ENCODE measurements at regions not wholly inside any gene's neighbourhood (a gene's known extent, or its start where the extent isn't known, plus 50 kb on each side); places are given as distances from the start of the nearest gene placed in this dataset.

DNA sequence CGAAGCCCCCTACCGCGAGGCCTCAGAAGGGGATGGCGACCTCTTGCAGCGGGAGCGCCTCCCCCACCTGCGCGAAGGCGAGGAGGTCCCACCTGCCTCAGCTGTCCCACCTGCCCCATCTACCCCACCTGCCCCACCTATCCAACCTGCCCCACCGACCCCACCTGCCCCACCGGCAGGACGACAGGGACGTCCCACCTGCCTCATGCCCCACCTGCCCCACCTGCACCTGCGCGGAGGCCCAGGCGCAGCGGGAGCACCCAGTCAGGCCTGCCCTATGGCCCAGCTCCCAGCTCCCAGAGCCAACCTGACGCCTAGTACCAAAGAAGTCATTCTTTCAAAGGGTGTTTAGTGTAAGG lies 489.1 kb upstream of the SMIM21 start:
- Histone ChIP-seq H3K36me3 (ENCODE audit: control insufficient read depth in 3 of 3, insufficient read depth in 3 of 3, low read length in 3 of 3) (no peaks in the 10 kb centered on the region), H3K27me3 (ENCODE audit: control insufficient read depth in 3 of 3, insufficient read depth in 3 of 3, low read length in 3 of 3) (peaks cover 4 to 8% (median 4%) of the 10 kb centered on the region in 3 donors), H3K4me3 (ENCODE audit: low read length in 3 of 3) (peak overlapping the region in 1 of 3 donors; percentile 54), H3K9ac (ENCODE audit: low read depth in 1 of 3, low read length in 3 of 3) (no peak overlapping the region), H3K9me3 (ENCODE audit: control insufficient read depth in 3 of 3, low read length in 3 of 3) (no peaks in the 10 kb centered on the region), H3K4me1 (ENCODE audit: control insufficient read depth in 3 of 3, insufficient read depth in 3 of 3, low read length in 3 of 3) (peaks cover 0 to 2% (median 0%) of the 10 kb centered on the region in 3 donors), H3K27ac (ENCODE audit: low read depth, low read length) (no peak overlapping the region)

DNA sequence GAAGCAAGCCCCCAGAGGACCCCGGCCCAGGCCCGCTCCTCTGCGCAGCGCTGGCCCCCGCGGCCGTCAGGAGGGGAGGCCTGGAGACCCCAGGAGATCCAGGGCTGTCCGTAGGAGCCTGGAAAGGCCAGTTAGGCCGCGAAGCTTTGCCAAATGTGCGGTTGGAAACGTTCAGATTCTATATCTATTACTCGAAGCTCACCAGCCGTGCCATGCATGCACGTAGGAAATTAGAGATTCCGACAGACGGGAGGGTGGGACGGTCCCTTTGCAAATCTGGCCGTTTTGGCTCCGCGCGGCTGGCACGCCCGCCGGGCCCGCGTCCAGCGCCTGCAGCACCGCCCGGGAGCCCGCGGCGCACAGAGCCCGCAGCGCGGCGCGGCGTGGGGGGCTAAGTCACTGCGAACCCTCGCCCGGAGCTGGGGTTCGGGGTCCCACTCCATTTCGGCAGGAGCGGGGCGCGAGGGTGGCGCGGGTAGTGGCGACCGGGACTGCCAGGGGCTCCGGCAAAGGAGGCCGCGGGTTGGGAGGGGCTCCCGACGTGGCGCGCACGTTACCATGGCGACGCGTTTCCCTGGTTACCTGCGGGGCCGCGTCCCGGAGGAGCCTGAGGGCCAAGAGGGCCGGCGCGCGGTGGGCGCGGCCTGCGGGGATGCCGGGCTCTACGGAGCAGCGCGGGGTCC lies 488.6 kb upstream of the SMIM21 start:
- H3K4me3 ChIP-seq (ENCODE audit: low read length in 3 of 3), result peak overlapping the region in 2 of 3 donors; percentile 24 to 54
- no peaks in the 10 kb centered on the region for H3K9me3 ChIP-seq (ENCODE audit: control insufficient read depth in 3 of 3, low read length in 3 of 3)
- H3K9ac ChIP-seq (ENCODE audit: low read depth in 1 of 3, low read length in 3 of 3), result peak overlapping the region in 1 of 3 donors; percentile 70
- H3K27ac ChIP-seq (ENCODE audit: low read depth, low read length), result no peak overlapping the region
- H3K4me1 ChIP-seq (ENCODE audit: control insufficient read depth in 3 of 3, insufficient read depth in 3 of 3, low read length in 3 of 3), result peaks cover 0 to 2% (median 0%) of the 10 kb centered on the region in 3 donors
- H3K27me3 ChIP-seq (ENCODE audit: control insufficient read depth in 3 of 3, insufficient read depth in 3 of 3, low read length in 3 of 3), result peaks cover 4 to 8% (median 4%) of the 10 kb centered on the region in 3 donors
- no peaks in the 10 kb centered on the region for H3K36me3 ChIP-seq (ENCODE audit: control insufficient read depth in 3 of 3, insufficient read depth in 3 of 3, low read length in 3 of 3)

DNA sequence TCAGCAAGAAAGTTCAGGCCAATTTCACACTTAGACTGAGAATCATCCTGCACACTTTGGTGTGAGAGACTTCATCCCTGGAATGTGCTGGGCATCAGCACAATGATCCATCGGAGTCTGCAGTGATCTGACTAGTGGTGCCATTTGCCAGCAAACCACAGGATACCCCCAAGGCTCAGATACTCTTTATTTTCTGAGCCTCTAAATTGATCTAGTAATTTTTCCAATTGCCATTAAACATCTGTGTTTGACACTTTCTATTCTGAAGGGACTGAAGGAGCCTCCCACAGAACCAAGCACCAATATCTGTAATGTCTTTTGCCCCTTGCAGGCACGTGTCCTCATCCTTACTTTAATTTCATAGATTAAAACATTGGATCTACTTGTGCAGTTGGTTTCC lies 485.3 kb upstream of the SMIM21 start:
- peaks cover 0 to 6% (median 4%) of the 10 kb centered on the region in 3 donors for H3K27me3 ChIP-seq (ENCODE audit: control insufficient read depth in 3 of 3, insufficient read depth in 3 of 3, low read length in 3 of 3)
- no peaks in the 10 kb centered on the region for H3K9me3 ChIP-seq (ENCODE audit: control insufficient read depth in 3 of 3, low read length in 3 of 3)
- H3K4me3 ChIP-seq (ENCODE audit: low read length in 3 of 3), result no peak overlapping the region
- no peak overlapping the region for H3K27ac ChIP-seq (ENCODE audit: low read depth, low read length)
- peaks cover 0 to 2% (median 0%) of the 10 kb centered on the region in 3 donors for H3K4me1 ChIP-seq (ENCODE audit: control insufficient read depth in 3 of 3, insufficient read depth in 3 of 3, low read length in 3 of 3)
- H3K36me3 ChIP-seq (ENCODE audit: control insufficient read depth in 3 of 3, insufficient read depth in 3 of 3, low read length in 3 of 3), result no peaks in the 10 kb centered on the region
- H3K9ac ChIP-seq (ENCODE audit: low read depth in 1 of 3, low read length in 3 of 3), result no peak overlapping the region

DNA sequence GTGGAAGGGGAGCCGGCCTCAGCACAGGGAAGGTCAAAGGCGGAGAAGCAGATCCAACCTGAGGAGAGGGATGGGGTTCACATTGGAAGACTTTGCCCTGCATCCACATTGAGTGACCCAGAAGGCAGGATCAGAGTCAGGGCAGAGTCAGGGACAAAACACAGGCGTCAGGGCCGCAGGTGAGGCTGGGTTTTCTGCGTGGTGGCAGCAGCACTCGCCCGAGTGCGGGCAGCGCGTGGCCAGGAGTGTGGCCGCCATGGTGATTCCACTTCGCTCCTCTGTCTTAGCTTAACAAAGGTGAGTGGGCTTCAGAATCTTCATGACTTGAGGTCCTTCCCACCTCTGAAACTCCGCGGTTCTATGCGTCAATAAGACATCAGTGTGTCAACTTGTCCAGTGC lies 476.9 kb upstream of the SMIM21 start:
- Histone ChIP-seq H3K9me3 (ENCODE audit: control insufficient read depth in 3 of 3, low read length in 3 of 3) (no peaks in the 10 kb centered on the region), H3K27me3 (ENCODE audit: control insufficient read depth in 3 of 3, insufficient read depth in 3 of 3, low read length in 3 of 3) (no peaks in the 10 kb centered on the region), H3K27ac (ENCODE audit: low read depth, low read length) (no peak overlapping the region), H3K9ac (ENCODE audit: low read depth in 1 of 3, low read length in 3 of 3) (no peak overlapping the region), H3K36me3 (ENCODE audit: control insufficient read depth in 3 of 3, insufficient read depth in 3 of 3, low read length in 3 of 3) (no peaks in the 10 kb centered on the region), H3K4me3 (ENCODE audit: low read length in 3 of 3) (no peak overlapping the region), H3K4me1 (ENCODE audit: control insufficient read depth in 3 of 3, insufficient read depth in 3 of 3, low read length in 3 of 3) (no peaks in the 10 kb centered on the region)

DNA sequence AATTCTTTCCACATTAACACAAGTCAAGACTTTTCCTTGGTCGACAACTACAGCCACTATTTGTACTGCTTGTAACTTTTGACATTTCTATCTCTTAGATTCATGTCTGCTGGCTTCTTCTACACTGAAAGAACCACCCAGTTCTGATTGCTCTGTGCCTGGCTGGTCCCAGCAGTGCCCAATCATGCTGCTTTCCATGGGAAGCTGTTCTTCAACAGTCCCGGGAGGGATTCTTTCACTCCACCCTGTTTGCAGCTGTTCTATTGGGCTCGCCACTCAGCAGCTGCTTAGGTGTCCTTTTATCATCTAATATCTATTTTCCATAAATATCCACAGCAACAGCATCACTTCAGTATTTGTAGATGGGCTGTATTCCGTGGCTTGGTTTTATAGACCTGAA lies 471.1 kb upstream of the SMIM21 start:
- Histone ChIP-seq H3K27ac (ENCODE audit: low read depth, low read length) (no peak overlapping the region), H3K27me3 (ENCODE audit: control insufficient read depth in 3 of 3, insufficient read depth in 3 of 3, low read length in 3 of 3) (no peaks in the 10 kb centered on the region)

DNA sequence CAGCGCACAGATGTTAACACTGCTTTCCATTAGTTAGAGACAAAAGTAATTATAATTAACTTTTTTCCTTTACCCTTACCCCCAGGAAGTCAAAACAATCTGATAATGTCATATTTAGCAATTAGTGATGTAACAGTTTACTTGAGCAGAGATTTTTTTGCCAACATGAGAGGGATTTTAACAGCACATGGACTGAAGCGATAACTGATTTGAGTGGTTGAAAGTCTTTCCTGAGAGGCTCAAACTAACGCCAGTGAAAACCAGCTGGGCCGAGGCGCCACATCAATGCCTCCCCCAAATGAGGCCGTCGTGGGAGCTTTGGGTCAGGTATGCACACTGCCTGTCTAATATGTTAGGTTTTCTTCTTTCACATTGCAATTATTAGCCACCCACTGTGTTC lies 469.9 kb upstream of the SMIM21 start:
- Histone ChIP-seq H3K4me3 (ENCODE audit: low read length in 3 of 3) (no peak overlapping the region), H3K36me3 (ENCODE audit: control insufficient read depth in 3 of 3, insufficient read depth in 3 of 3, low read length in 3 of 3) (no peaks in the 10 kb centered on the region), H3K27me3 (ENCODE audit: control insufficient read depth in 3 of 3, insufficient read depth in 3 of 3, low read length in 3 of 3) (no peaks in the 10 kb centered on the region), H3K9me3 (ENCODE audit: control insufficient read depth in 3 of 3, low read length in 3 of 3) (no peaks in the 10 kb centered on the region), H3K4me1 (ENCODE audit: control insufficient read depth in 3 of 3, insufficient read depth in 3 of 3, low read length in 3 of 3) (no peaks in the 10 kb centered on the region), H3K9ac (ENCODE audit: low read depth in 1 of 3, low read length in 3 of 3) (no peak overlapping the region), H3K27ac (ENCODE audit: low read depth, low read length) (no peak overlapping the region)

More for the DNA sequence above, 471.1 kb upstream of the SMIM21 start:
- Histone ChIP-seq H3K9ac (ENCODE audit: low read depth in 1 of 3, low read length in 3 of 3) (no peak overlapping the region), H3K9me3 (ENCODE audit: control insufficient read depth in 3 of 3, low read length in 3 of 3) (no peaks in the 10 kb centered on the region), H3K4me1 (ENCODE audit: control insufficient read depth in 3 of 3, insufficient read depth in 3 of 3, low read length in 3 of 3) (no peaks in the 10 kb centered on the region), H3K36me3 (ENCODE audit: control insufficient read depth in 3 of 3, insufficient read depth in 3 of 3, low read length in 3 of 3) (no peaks in the 10 kb centered on the region), H3K4me3 (ENCODE audit: low read length in 3 of 3) (no peak overlapping the region)

DNA sequence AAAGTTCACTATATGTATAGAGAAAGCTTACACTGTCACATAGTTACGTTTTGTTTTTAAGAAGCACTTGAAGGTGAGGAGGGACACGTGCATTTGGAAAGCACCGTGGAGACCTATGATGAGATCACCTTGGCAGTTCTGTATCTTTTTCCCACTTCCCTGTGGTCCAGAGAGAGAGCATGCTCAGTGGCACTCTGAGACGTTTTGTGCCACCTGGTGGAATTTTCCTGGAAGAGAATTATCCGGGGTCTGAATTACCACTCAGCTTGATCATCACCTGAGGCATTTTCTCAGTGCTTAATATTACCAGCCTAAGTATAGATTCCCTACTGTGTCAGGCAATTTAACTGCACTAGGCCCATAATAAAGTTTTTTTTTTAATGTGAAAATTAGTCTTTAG lies 469.4 kb upstream of the SMIM21 start:
- H3K4me1 ChIP-seq (ENCODE audit: control insufficient read depth in 3 of 3, insufficient read depth in 3 of 3, low read length in 3 of 3), result no peaks in the 10 kb centered on the region
- no peaks in the 10 kb centered on the region for H3K27me3 ChIP-seq (ENCODE audit: control insufficient read depth in 3 of 3, insufficient read depth in 3 of 3, low read length in 3 of 3)
- H3K27ac ChIP-seq (ENCODE audit: low read depth, low read length), result no peak overlapping the region
- no peak overlapping the region for H3K4me3 ChIP-seq (ENCODE audit: low read length in 3 of 3)
- no peak overlapping the region for H3K9ac ChIP-seq (ENCODE audit: low read depth in 1 of 3, low read length in 3 of 3)
- no peaks in the 10 kb centered on the region for H3K36me3 ChIP-seq (ENCODE audit: control insufficient read depth in 3 of 3, insufficient read depth in 3 of 3, low read length in 3 of 3)
- H3K9me3 ChIP-seq (ENCODE audit: control insufficient read depth in 3 of 3, low read length in 3 of 3), result no peaks in the 10 kb centered on the region

DNA sequence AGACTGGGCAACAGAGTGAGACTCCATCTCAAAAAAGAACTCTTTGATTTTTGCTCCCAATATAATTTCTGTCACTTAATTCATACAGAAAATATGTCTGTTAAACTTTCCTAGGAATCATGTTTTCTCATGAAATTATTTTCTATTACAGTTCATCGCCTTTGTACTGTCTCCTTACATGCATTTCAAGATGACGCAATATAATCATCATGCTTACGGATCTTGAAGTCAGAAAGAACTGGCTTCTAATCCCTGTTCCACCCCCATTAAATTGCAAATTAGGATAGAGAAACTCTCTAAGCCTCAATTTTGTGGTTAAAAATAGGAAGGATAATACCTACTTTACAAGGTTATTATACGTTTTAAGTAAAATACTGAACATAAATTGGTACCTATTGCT lies 467.6 kb upstream of the SMIM21 start:
- H3K9ac ChIP-seq (ENCODE audit: low read depth in 1 of 3, low read length in 3 of 3), result no peak overlapping the region
- no peaks in the 10 kb centered on the region for H3K4me1 ChIP-seq (ENCODE audit: control insufficient read depth in 3 of 3, insufficient read depth in 3 of 3, low read length in 3 of 3)
- H3K36me3 ChIP-seq (ENCODE audit: control insufficient read depth in 3 of 3, insufficient read depth in 3 of 3, low read length in 3 of 3), result no peaks in the 10 kb centered on the region
- H3K27me3 ChIP-seq (ENCODE audit: control insufficient read depth in 3 of 3, insufficient read depth in 3 of 3, low read length in 3 of 3), result no peaks in the 10 kb centered on the region
- H3K27ac ChIP-seq (ENCODE audit: low read depth, low read length), result no peak overlapping the region
- H3K4me3 ChIP-seq (ENCODE audit: low read length in 3 of 3), result no peak overlapping the region
- no peaks in the 10 kb centered on the region for H3K9me3 ChIP-seq (ENCODE audit: control insufficient read depth in 3 of 3, low read length in 3 of 3)

DNA sequence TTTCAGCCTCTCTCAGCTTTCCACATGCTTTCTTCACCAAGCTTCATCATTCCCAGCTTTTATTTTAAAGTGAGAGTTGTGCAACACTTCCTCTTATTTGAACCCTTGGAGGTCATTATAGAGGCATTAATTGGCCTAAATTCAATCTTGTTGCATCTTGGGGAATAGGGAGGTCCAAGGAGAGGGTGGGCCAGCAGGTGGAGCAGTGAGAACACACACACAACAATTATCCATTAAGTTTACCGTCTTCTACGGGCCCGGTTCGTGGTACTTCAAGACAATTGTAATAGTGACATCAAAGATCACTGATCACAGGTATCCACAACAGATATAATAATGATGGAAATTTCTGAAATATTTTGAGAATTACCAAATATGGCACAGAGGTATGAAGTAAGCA lies 457.2 kb upstream of the SMIM21 start:
- Histone ChIP-seq H3K9ac (ENCODE audit: low read depth in 1 of 3, low read length in 3 of 3) (no peak overlapping the region), H3K27ac (ENCODE audit: low read depth, low read length) (no peak overlapping the region), H3K36me3 (ENCODE audit: control insufficient read depth in 3 of 3, insufficient read depth in 3 of 3, low read length in 3 of 3) (no peaks in the 10 kb centered on the region), H3K27me3 (ENCODE audit: control insufficient read depth in 3 of 3, insufficient read depth in 3 of 3, low read length in 3 of 3) (no peaks in the 10 kb centered on the region), H3K4me1 (ENCODE audit: control insufficient read depth in 3 of 3, insufficient read depth in 3 of 3, low read length in 3 of 3) (no peaks in the 10 kb centered on the region), H3K9me3 (ENCODE audit: control insufficient read depth in 3 of 3, low read length in 3 of 3) (no peaks in the 10 kb centered on the region), H3K4me3 (ENCODE audit: low read length in 3 of 3) (no peak overlapping the region)

DNA sequence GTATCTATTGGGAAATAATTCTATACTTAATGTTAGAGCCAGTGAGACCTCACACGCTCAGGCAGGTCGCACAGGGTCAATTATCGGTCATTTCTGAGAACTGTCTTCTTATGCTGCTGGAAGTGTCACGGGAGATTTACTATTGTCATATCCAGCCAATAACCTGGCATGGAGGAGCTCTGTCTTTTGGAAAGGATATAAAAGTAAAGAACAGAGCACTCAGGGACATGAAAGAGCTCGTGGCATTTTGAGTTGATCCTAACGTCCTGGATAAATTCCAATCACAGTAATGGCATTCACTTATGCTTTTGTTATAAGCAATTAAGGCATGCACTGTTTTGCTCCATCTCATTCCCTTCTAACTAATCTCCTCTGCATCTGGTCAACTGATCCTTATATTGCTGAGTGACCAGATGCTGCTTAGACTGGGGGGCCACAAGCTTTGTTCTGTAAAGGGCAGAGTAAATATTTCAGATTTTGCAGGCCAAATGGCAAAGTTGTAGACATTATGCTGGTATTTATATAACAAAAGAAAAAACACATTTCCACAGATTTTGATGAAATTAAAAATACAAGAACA lies 453.5 kb upstream of the SMIM21 start:
- H3K9me3 ChIP-seq (ENCODE audit: control insufficient read depth in 3 of 3, low read length in 3 of 3), result no peaks in the 10 kb centered on the region
- H3K4me1 ChIP-seq (ENCODE audit: control insufficient read depth in 3 of 3, insufficient read depth in 3 of 3, low read length in 3 of 3), result no peaks in the 10 kb centered on the region
- H3K36me3 ChIP-seq (ENCODE audit: control insufficient read depth in 3 of 3, insufficient read depth in 3 of 3, low read length in 3 of 3), result no peaks in the 10 kb centered on the region
- no peak overlapping the region for H3K9ac ChIP-seq (ENCODE audit: low read depth in 1 of 3, low read length in 3 of 3)
- H3K27me3 ChIP-seq (ENCODE audit: control insufficient read depth in 3 of 3, insufficient read depth in 3 of 3, low read length in 3 of 3), result no peaks in the 10 kb centered on the region
- H3K4me3 ChIP-seq (ENCODE audit: low read length in 3 of 3), result no peak overlapping the region
- H3K27ac ChIP-seq (ENCODE audit: low read depth, low read length), result no peak overlapping the region
